ENCODE measurements at regions not wholly inside any gene's neighbourhood (a gene's known extent, or its start where the extent isn't known, plus 50 kb on each side); places are given as distances from the start of the nearest gene placed in this dataset.

DNA sequence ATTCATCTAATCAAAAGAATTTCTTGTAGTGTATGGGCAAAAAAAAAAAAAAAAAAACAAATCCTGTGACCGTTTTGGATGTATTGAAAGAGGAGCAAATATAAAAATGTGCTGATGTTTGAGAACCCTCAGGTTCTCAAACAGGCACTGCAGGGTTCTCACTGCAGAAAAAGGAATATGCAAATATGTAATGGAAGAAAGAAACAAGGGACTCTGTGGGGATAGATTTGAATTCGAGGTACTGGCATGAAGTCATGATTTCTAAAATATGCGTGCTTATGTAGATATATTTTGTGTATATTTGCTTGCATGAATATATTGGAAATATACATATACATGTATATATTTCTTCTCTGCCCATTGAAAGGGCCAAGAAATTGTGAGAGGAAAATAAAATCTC, 365.0 kb upstream of the RUNX1 start:
- DNase-seq: no peak
- H3K36me3 ChIP-seq: no peaks in the 10 kb centered on the region
- no peak overlapping the region for H3K27ac ChIP-seq
- H3K4me1 ChIP-seq: no peaks in the 10 kb centered on the region
- H3K4me3 ChIP-seq: no peak overlapping the region
- no peak for TF ChIP-seq POLR2AphosphoS5 (IDR thresholded peaks at IDR 0.05)
- intact Hi-C loops (cut with DNase I; ENCODE audit: low total_unique reads): no loop called here
- no peaks in the 10 kb centered on the region for H3K9me3 ChIP-seq
- no peaks in the 10 kb centered on the region for H3K27me3 ChIP-seq (replicated peaks in 1 of 7)
- WGBS, 5 donors: 76 to 91% (median 83%) methylated on average over 3 of the region's 3 CpGs

DNA sequence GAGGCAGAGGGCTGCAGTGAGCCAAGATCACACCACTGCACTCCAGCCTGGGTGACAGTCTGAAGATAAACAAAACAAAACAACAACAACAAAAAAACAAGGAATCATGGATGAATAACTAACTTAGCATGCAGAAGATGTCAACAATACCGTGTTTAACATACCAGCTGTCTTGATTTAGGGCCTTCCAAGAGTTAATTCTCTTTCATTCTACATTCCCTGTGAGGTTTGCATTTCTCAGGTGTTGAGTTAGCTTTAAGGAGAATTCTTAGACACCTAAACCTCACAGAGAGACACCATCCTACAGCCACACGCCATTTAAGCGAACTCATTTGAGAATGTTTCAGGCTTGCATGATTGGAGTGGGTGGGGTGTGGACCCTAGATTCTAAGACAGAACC, 363.1 kb upstream of the RUNX1 start:
- Histone ChIP-seq H3K27ac (no peak overlapping the region), H3K27me3 (replicated peaks in 1 of 7) (peaks cover 0 to 4% (median 0%) of the 10 kb centered on the region in 7 donors), H3K9me3 (no peaks in the 10 kb centered on the region), H3K4me3 (no peak overlapping the region), H3K4me1 (peaks cover 0 to 6% (median 0%) of the 10 kb centered on the region in 6 donors), H3K36me3 (no peaks in the 10 kb centered on the region)
- 86 to 96% (median 92%) methylated on average over 3 of the region's 3 CpGs for WGBS, 5 donors
- intact Hi-C loops (cut with DNase I; ENCODE audit: low total_unique reads): no loop called here
- TF ChIP-seq POLR2A (IDR thresholded peaks at IDR 0.05) (no peak), POLR2AphosphoS5 (IDR thresholded peaks at IDR 0.05) (no peak)
- TF ChIP-seq, protein P1, sequence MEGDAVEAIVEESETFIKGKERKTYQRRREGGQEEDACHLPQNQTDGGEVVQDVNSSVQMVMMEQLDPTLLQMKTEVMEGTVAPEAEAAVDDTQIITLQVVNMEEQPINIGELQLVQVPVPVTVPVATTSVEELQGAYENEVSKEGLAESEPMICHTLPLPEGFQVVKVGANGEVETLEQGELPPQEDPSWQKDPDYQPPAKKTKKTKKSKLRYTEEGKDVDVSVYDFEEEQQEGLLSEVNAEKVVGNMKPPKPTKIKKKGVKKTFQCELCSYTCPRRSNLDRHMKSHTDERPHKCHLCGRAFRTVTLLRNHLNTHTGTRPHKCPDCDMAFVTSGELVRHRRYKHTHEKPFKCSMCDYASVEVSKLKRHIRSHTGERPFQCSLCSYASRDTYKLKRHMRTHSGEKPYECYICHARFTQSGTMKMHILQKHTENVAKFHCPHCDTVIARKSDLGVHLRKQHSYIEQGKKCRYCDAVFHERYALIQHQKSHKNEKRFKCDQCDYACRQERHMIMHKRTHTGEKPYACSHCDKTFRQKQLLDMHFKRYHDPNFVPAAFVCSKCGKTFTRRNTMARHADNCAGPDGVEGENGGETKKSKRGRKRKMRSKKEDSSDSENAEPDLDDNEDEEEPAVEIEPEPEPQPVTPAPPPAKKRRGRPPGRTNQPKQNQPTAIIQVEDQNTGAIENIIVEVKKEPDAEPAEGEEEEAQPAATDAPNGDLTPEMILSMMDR (IDR thresholded peaks at IDR 0.05 in 8 of 11, conservative IDR thresholded peaks at IDR 0.05 in 3 of 11): no peak
- DNase-seq: no peak

GRCh38 chr21:35411434-35411833, 362.3 kb upstream of the RUNX1 start:
- DNase-seq: no peak
- intact Hi-C loops (cut with DNase I; ENCODE audit: low total_unique reads): no loop called here
- Histone ChIP-seq H3K27ac (no peak overlapping the region), H3K4me1 (peaks cover 0 to 6% (median 0%) of the 10 kb centered on the region in 6 donors), H3K4me3 (no peak overlapping the region), H3K27me3 (replicated peaks in 1 of 7) (peaks cover 0 to 4% (median 0%) of the 10 kb centered on the region in 7 donors), H3K9me3 (no peaks in the 10 kb centered on the region), H3K36me3 (no peaks in the 10 kb centered on the region)
- TF ChIP-seq, protein P1 (IDR thresholded peaks at IDR 0.05 in 8 of 11, conservative IDR thresholded peaks at IDR 0.05 in 3 of 11): no peak
- no peak for TF ChIP-seq POLR2A (IDR thresholded peaks at IDR 0.05)
- no peak for TF ChIP-seq POLR2AphosphoS5 (IDR thresholded peaks at IDR 0.05)
- WGBS, 5 donors: 92 to 95% (median 94%) methylated on average over 11 of the region's 11 CpGs

- WGBS, 5 donors: 86 to 96% (median 94%) methylated on average over 1 of the region's 1 CpG
- H3K27me3 ChIP-seq (replicated peaks in 1 of 7): peaks cover 0 to 4% (median 0%) of the 10 kb centered on the region in 7 donors
- no peaks in the 10 kb centered on the region for H3K9me3 ChIP-seq
- DNase-seq: no peak
- H3K36me3 ChIP-seq: no peaks in the 10 kb centered on the region
- TF ChIP-seq, protein P1 (IDR thresholded peaks at IDR 0.05 in 8 of 11, conservative IDR thresholded peaks at IDR 0.05 in 3 of 11): no peak
- no peak for TF ChIP-seq POLR2A (IDR thresholded peaks at IDR 0.05)
- TF ChIP-seq POLR2AphosphoS5 (IDR thresholded peaks at IDR 0.05): no peak
- peaks cover 0 to 6% (median 0%) of the 10 kb centered on the region in 6 donors for H3K4me1 ChIP-seq
- intact Hi-C loops (cut with DNase I; ENCODE audit: low total_unique reads): no loop called here
- H3K27ac ChIP-seq: no peak overlapping the region
- H3K4me3 ChIP-seq: no peak overlapping the region
These were observed 361.6 kb upstream of the RUNX1 start for GRCh38 chr21:35410656-35411055.

DNA sequence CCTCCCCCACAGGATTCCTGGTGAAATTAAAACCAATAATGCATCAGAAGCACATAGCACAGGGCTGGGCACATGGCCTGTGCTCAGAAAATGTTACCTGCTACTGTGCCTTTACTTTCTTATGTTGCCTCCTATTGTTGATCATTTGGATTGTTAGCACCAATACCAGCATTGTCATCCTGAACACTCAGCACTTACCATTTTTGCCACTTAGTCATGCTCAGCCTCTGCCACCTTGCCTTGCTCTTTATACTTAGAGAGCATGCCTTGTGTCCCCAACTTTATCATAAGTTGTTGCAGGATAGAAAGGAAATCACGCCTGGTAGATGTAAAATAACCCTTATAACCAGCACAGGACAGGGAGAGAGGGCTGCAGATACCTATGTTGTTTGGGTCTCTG, 361.0 kb upstream of the RUNX1 start:
- Histone ChIP-seq H3K27me3 (replicated peaks in 1 of 7) (peaks cover 0 to 4% (median 0%) of the 10 kb centered on the region in 7 donors), H3K27ac (no peak overlapping the region), H3K4me1 (peaks cover 0 to 6% (median 0%) of the 10 kb centered on the region in 6 donors), H3K4me3 (no peak overlapping the region), H3K36me3 (no peaks in the 10 kb centered on the region), H3K9me3 (no peaks in the 10 kb centered on the region)
- TF ChIP-seq, protein P1 (IDR thresholded peaks at IDR 0.05 in 8 of 11, conservative IDR thresholded peaks at IDR 0.05 in 3 of 11): no peak
- TF ChIP-seq POLR2AphosphoS5 (IDR thresholded peaks at IDR 0.05) (no peak), POLR2A (IDR thresholded peaks at IDR 0.05) (no peak)
- DNase-seq: no peak
- intact Hi-C loops (cut with DNase I; ENCODE audit: low total_unique reads): no loop called here
- 73 to 83% (median 78%) methylated on average over 1 of the region's 1 CpG for WGBS, 5 donors

All from spleen (tissue), 11 donors.